ENCODE measurements at regions not wholly inside any gene's neighbourhood (a gene's known extent, or its start where the extent isn't known, plus 50 kb on each side); places are given as distances from the start of the nearest gene placed in this dataset.
"Not testable (repeated sequence)": the region's sequence is repeated elsewhere in the genome, so short reads cannot be mapped to it uniquely, and the experiment has no call there.

DNA sequence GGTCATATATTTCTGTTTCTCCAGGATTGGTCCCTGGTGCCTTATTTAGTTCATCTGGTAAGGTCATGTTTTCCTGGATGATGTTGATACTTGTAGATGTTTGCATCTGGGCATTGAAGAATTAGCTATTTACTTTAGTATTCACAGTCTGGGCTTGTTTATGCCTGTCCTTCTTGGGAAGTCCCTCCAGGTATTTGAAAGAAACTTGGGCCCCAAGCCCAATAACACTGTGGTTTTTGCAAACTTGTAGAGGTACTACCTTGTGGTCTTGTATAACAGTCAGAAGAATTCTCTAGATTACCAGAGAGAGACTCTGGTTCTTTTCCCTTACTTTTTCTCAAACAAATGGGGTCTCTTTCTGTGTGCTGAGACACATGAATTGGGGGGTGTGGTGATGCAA lies 251.4 kb upstream of the B3GALT2 start:
- POLR2A ChIA-PET: interaction anchor here (1.1 kb wide), 1 partner anchor 11 kb away, joined by 3 read pairs; no protein-coding TSS in a partner anchor
- H3K9me3 Mint-ChIP-seq: peaks cover 15 to 47% (median 25%) of the 10 kb centered on the region in 9 donors
- no peaks in the 10 kb centered on the region for H3K27me3 Mint-ChIP-seq
- H3K4me3 Mint-ChIP-seq: no peak overlapping the region
- H3K27ac Mint-ChIP-seq: peak overlapping the region in 4 of 10 donors; percentile 28 to 60 (median 38)
- H3K4me1 Mint-ChIP-seq: peaks cover 9 to 22% (median 12%) of the 10 kb centered on the region in 4 donors
- peaks cover 0 to 46% (median 32%) of the 10 kb centered on the region in 3 donors for H3K36me3 Mint-ChIP-seq
- DNase-seq: peak in 1 of 10 donors; percentile 6
- peak; percentile 30 to 48 for ATAC-seq

DNA sequence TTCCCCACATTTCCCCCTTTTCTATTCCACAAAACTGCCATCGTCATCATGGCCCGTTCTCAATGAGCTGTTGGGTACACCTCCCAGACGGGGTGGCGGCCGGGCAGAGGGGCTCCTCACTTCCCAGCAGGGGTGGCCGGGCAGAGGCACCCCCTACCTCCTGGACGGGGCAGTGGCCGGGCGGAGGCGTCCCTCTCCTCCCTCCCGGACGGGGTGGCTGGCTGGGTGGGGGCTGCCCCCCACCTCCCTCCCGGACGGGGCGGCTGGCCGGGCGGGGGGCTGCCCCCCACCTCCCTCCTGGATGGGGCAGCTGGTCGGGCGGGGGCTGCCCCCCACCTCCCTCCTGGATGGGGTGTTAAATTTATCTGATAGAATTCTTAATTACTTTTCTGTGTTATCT lies 250.9 kb upstream of the B3GALT2 start:
- H3K4me1 Mint-ChIP-seq: peaks cover 9 to 22% (median 12%) of the 10 kb centered on the region in 4 donors
- POLR2A ChIA-PET: interaction anchor here (1.1 kb wide), 1 partner anchor 11 kb away, joined by 3 read pairs; no protein-coding TSS in a partner anchor
- not testable (repeated sequence) for ATAC-seq, H3K4me3 Mint-ChIP-seq, H3K27me3 Mint-ChIP-seq, DNase-seq
- peaks cover 15 to 51% (median 27%) of the 10 kb centered on the region in 9 donors for H3K9me3 Mint-ChIP-seq
- peaks cover 0 to 50% (median 32%) of the 10 kb centered on the region in 3 donors for H3K36me3 Mint-ChIP-seq
- peak overlapping the region in 4 of 10 donors; percentile 28 to 60 (median 38) for H3K27ac Mint-ChIP-seq

DNA sequence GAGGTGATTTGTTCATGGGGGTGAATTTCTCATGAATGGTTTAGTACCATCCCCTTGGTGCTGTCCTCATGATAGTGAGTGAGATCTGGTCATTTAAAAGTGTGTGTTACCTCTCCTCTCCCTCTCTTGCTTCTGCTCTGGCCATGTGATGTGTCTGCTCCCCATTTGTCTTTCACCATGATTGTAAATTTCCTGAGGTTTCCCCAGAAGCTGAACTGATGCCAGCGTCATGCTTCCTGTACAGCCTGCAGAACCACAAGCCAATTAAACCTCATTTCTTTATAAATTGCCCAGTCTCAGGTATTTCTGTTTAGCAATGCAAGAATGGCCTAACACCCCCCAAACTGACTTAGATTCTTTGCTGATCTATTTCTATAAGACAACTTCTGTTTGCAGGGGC lies 249.4 kb upstream of the B3GALT2 start:
- DNase-seq: no peak
- Mint-ChIP-seq H3K4me3 (no peak overlapping the region), H3K27me3 (no peaks in the 10 kb centered on the region), H3K9me3 (peaks cover 13 to 58% (median 25%) of the 10 kb centered on the region in 9 donors), H3K4me1 (peaks cover 9 to 22% (median 12%) of the 10 kb centered on the region in 4 donors), H3K27ac (peak overlapping the region in 2 of 10 donors; percentile 20), H3K36me3 (peaks cover 0 to 50% (median 32%) of the 10 kb centered on the region in 3 donors)
- POLR2A ChIA-PET: interaction anchor here (1.1 to 1.3 kb wide), 2 partner anchors 8 to 42 kb away, joined by 3 to 4 read pairs; no protein-coding TSS in a partner anchor
- no peak for ATAC-seq

DNA sequence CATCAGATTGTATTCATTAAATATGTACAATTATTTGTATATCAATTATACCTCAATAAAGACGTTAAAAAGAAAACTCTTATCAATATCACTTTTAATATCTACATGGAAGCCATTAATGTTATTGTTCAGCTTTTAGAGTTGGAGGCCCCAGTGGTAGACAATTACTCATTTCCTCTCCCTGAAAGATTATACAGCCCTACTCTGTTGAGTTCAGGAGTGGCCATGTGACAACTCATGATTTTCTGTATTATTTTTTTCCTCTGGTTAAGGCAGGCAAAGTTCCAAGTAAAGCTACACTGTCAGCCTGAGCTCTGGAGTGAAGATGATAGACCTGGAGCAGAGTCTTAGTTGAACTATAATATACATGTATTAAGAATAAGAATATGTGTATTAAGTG lies 247.9 kb upstream of the B3GALT2 start:
- ATAC-seq (no peak), DNase-seq (no peak)
- POLR2A ChIA-PET: interaction anchor here (1.3 kb wide), 1 partner anchor 9 kb away, joined by 3 read pairs; no protein-coding TSS in a partner anchor
- Mint-ChIP-seq H3K4me1 (peaks cover 9 to 22% (median 12%) of the 10 kb centered on the region in 4 donors), H3K27ac (no peak overlapping the region), H3K36me3 (peaks cover 0 to 43% (median 26%) of the 10 kb centered on the region in 3 donors), H3K4me3 (no peak overlapping the region), H3K9me3 (peaks cover 13 to 47% (median 25%) of the 10 kb centered on the region in 9 donors), H3K27me3 (no peaks in the 10 kb centered on the region)

DNA sequence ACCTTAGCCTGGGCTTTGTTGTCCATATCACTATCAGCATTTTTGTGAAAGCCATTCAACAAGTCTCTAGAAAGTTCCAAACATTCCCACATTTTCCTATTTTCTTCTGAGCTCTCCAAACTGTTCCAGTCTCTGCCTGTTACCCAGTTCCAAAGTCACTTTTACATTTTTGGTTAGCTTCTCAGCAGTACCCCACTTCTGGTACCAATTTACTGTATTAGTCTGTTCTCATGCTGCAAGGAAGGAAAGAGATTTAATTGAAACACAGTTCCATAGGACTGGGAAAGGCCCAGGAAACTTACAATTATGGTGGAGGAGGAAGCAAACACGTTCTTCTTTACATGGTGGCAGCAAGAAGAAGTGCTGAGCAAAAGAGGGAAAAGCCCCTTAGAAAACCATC lies 247.2 kb upstream of the B3GALT2 start:
- DNase-seq (no peak), ATAC-seq (no peak)
- POLR2A ChIA-PET: no interaction called here
- no peak overlapping the region for H3K4me3 Mint-ChIP-seq
- peaks cover 0 to 43% (median 26%) of the 10 kb centered on the region in 3 donors for H3K36me3 Mint-ChIP-seq
- H3K27ac Mint-ChIP-seq: peak overlapping the region in 1 of 10 donors; percentile 62
- no peaks in the 10 kb centered on the region for H3K27me3 Mint-ChIP-seq
- H3K4me1 Mint-ChIP-seq: peaks cover 5 to 15% (median 12%) of the 10 kb centered on the region in 4 donors
- peaks cover 13 to 47% (median 25%) of the 10 kb centered on the region in 9 donors for H3K9me3 Mint-ChIP-seq

DNA sequence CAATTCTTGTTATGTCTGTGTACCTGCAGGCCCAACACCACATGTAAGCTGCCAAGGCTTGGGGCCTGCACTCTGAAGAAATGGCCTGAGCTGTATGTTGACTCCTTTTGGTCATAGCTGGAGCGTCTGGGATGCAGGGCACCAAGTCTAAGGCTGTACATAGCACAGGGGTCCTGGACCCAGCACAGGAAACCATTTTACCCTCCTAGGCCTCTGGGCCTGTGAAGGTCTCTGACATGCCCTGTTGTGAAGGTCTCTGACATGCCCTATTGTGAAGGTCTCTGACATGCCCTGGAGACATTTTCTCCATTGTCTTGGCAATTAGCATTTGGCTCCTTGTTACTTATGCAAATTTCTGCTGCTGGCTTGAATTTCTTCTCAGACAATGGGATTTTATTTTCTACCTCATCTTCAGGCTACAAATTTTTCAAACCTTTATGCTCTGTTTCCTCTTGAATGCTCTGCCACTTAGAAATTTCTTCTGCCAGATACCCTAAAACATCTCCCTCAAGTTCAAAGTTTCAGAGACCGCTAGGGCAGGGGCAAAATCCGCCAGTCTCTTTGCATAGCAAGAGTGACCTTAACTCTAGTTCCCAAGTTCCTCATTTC lies 246.7 kb upstream of the B3GALT2 start:
- Mint-ChIP-seq H3K27me3 (no peaks in the 10 kb centered on the region), H3K9me3 (peaks cover 13 to 47% (median 25%) of the 10 kb centered on the region in 9 donors), H3K36me3 (peaks cover 0 to 43% (median 26%) of the 10 kb centered on the region in 3 donors), H3K27ac (peak overlapping the region in 1 of 10 donors; percentile 56), H3K4me1 (peaks cover 3 to 11% (median 7%) of the 10 kb centered on the region in 4 donors), H3K4me3 (no peak overlapping the region)
- POLR2A ChIA-PET: no interaction called here
- ATAC-seq (no peak), DNase-seq (no peak)

DNA sequence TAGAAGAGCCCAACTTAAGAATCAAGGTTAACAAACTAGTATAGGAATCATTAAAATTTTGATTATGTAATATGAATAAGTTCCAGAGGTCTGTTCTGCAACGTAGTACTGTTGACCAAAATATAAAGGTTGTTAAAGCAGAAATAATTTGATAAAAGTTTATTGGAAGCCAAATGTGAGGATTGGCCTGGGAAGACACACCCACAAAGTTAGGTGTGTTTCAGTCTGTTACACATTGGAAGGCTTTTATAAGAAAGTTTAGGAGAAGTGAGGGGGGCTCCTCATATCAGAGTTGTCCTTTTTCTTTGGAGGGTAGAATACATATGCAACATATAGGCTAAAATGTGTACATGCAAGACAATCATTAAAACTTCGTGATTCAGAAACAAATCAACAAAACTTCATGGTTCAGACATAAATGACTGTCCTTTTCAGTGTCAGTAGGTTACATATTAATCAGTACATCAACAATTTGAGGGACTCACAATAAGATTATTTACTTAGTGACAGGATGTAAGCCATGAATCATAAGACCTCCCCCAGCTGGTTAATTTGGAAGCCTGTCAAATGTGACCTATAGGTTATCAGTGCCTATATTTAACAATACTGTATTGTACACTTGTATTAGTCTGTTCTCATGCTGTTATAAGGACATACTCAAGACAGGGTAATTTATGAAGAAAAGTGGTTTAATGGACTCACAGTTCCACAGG lies 245.0 kb upstream of the B3GALT2 start:
- no peak overlapping the region for H3K27ac Mint-ChIP-seq
- peaks cover 10 to 44% (median 24%) of the 10 kb centered on the region in 9 donors for H3K9me3 Mint-ChIP-seq
- H3K4me1 Mint-ChIP-seq: peaks cover 0 to 14% (median 8%) of the 10 kb centered on the region in 4 donors
- no peaks in the 10 kb centered on the region for H3K27me3 Mint-ChIP-seq
- POLR2A ChIA-PET: no interaction called here
- no peak overlapping the region for H3K4me3 Mint-ChIP-seq
- no peak for DNase-seq
- ATAC-seq: no peak
- H3K36me3 Mint-ChIP-seq: peaks cover 0 to 37% (median 24%) of the 10 kb centered on the region in 3 donors

DNA sequence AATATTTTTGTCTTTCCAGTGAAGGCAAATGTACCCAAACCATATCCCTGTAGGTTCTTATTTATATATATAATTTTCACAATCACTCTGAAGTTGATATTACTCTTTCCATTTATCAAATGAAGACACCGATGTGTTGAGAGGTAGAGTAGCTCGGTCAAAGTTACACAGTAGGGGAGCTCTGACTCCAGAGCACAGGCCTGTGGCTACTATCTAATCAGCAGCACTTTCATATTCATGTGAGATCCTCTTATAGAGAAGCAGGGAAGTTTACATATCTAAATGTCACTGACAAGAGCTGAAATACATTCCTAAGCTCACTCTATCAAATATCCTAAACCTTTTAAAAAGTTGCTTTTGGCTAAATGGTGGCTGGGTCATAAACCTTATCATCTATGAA lies 241.1 kb upstream of the B3GALT2 start:
- no peaks in the 10 kb centered on the region for H3K27me3 Mint-ChIP-seq

DNA sequence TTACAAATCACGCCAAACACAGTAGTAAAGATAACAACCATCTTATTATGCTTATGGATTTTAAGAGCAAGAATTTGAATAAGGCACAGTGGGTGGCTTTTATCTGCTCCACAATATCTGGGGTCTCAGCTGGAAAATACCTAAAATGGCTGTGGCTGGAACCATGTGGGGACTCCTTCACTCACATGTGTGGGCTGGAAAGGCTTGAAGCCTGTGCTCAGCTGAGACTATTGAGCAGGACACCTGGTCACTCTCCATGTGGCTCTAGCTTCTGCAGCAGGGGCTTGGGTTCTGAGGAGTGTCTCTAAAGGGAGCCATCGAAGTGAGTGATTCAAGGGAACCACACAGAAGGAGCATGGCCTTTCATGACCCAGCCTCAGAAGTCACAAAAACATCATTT lies 239.6 kb upstream of the B3GALT2 start:
- H3K36me3 Mint-ChIP-seq: no peaks in the 10 kb centered on the region
- H3K27me3 Mint-ChIP-seq: no peaks in the 10 kb centered on the region
- no peak overlapping the region for H3K27ac Mint-ChIP-seq
- no peak for ATAC-seq
- POLR2A ChIA-PET: interaction anchor here (0.7 kb wide), 1 partner anchor 22 kb away, joined by 3 read pairs; no protein-coding TSS in a partner anchor
- peaks cover 0 to 11% (median 6%) of the 10 kb centered on the region in 4 donors for H3K4me1 Mint-ChIP-seq
- H3K9me3 Mint-ChIP-seq: no peaks in the 10 kb centered on the region
- DNase-seq: no peak
- H3K4me3 Mint-ChIP-seq: no peak overlapping the region

More for the DNA sequence above, 241.1 kb upstream of the B3GALT2 start:
- Mint-ChIP-seq H3K27ac (peak overlapping the region in 1 of 10 donors; percentile 22), H3K4me1 (peaks cover 0 to 11% (median 6%) of the 10 kb centered on the region in 4 donors), H3K4me3 (no peak overlapping the region), H3K36me3 (peaks cover 0 to 3% (median 0%) of the 10 kb centered on the region in 3 donors), H3K9me3 (peaks cover 0 to 9% (median 3%) of the 10 kb centered on the region in 9 donors)
- POLR2A ChIA-PET: interaction anchor here (0.6 kb wide), 1 partner anchor 10 kb away, joined by 3 read pairs; no protein-coding TSS in a partner anchor
- ATAC-seq: no peak
- DNase-seq: no peak

DNA sequence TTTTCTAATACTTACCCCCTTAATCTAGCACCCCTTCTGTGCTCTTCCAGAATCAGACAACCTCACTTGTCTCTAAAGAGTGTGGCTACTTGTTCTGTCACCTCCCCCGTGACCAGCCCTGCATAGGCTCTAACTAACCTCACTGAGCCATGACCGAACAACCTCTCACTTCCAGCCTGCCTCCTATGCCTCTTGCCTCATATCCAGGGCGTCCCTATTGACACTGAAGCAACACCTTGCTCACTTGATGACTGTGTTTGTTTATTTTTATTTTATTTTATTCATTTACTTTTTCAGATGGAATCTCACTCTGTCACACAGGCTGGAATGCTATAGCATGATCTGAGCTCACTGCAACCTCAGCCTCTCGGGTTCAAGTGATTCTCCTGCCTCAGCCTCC lies 235.1 kb upstream of the B3GALT2 start:
- POLR2A ChIA-PET: no interaction called here
- Mint-ChIP-seq H3K36me3 (no peaks in the 10 kb centered on the region), H3K27me3 (no peaks in the 10 kb centered on the region), H3K4me1 (peaks cover 13 to 30% (median 27%) of the 10 kb centered on the region in 4 donors), H3K4me3 (no peak overlapping the region), H3K27ac (peak overlapping the region in 3 of 10 donors; percentile 2 to 33 (median 16)), H3K9me3 (no peaks in the 10 kb centered on the region)
- DNase-seq (no peak), ATAC-seq (no peak)

DNA sequence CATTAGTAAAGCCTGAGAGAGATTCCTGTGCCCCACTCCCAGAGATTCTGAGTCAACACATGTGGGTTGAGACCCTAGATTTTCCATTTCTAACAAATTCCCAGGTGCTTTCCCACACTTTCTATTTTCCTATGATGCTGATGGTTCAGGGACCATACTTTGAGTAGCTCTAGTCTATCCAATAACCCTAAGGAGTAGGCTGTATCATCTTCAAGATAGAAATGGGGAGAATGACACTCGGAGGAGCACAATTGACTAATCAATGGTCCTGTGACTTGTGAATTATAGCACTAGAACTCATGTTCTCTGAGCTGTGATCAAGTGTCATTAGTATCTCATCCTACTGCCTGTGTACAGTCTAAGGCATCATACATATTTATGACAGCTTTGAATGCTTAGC lies 232.9 kb upstream of the B3GALT2 start:
- ATAC-seq (no peak), DNase-seq (no peak)
- Mint-ChIP-seq H3K9me3 (peaks cover 0 to 6% (median 0%) of the 10 kb centered on the region in 9 donors), H3K27ac (peak overlapping the region in 7 of 10 donors; percentile 23 to 97 (median 92)), H3K27me3 (no peaks in the 10 kb centered on the region), H3K4me1 (peaks cover 16 to 41% (median 40%) of the 10 kb centered on the region in 4 donors), H3K36me3 (peaks cover 0 to 4% (median 3%) of the 10 kb centered on the region in 3 donors), H3K4me3 (peak overlapping the region in 7 of 10 donors; percentile 39 to 89 (median 83))
- POLR2A ChIA-PET: interaction anchor here (1.3 kb wide), 1 partner anchor 60 kb away, joined by 5 read pairs; no protein-coding TSS in a partner anchor

DNA sequence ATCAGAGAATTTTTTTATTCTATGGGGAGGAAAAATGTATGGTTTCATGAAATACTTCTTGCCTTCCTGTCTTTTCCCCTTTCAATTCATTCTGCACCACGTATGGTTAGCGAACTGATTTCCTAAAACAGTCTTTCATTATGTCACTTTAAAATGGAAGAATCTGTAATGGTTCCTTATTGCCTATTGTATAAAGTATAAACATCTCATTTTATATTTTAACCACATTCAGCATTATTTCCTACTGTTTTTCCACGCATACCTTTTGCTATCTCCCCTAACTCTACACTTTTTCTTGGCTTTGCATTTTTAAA lies 232.3 kb upstream of the B3GALT2 start:
- H3K4me1 Mint-ChIP-seq: peaks cover 16 to 41% (median 40%) of the 10 kb centered on the region in 4 donors
- H3K27me3 Mint-ChIP-seq: no peaks in the 10 kb centered on the region
- peaks cover 0 to 6% (median 0%) of the 10 kb centered on the region in 9 donors for H3K9me3 Mint-ChIP-seq
- H3K4me3 Mint-ChIP-seq: peak overlapping the region; percentile 80 to 89 (median 83)
- ATAC-seq: peak; percentile 48 to 51
- peaks cover 0 to 4% (median 4%) of the 10 kb centered on the region in 3 donors for H3K36me3 Mint-ChIP-seq
- no peak for DNase-seq
- POLR2A ChIA-PET: interaction anchor here (1.0 kb wide), 1 partner anchor 57 kb away, joined by 3 read pairs; no protein-coding TSS in a partner anchor
- peak overlapping the region; percentile 85 to 97 (median 92) for H3K27ac Mint-ChIP-seq

All from naive thymus-derived CD8-positive, alpha-beta T cell (primary cell).